ENCODE measurements at regions not wholly inside any gene's neighbourhood (a gene's known extent, or its start where the extent isn't known, plus 50 kb on each side); places are given as distances from the start of the nearest gene placed in this dataset.

DNA sequence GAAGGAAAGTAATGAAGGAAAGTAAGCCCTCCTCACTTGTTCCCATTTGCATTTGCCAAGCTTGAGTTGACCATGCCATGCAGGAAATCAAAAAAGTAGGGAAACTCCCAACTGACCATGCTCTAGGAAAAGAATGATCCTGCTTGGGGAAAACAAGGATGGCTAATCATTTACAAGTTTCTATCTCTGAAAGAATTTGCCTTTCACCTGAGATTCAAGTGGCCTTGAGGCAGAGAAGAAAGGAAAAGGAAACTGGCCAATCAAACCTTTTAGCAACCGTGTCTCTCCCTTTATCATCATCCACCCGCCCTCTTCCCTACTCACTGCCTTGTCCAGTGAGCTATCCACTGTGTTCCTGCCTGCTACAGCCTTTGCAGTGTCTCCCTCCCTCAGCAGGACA lies 757.2 kb upstream of the SOX9 start:
- Histone ChIP-seq H3K27me3 (ENCODE audit: insufficient read depth, low read length) (no peaks in the 10 kb centered on the region), H3K79me2 (ENCODE audit: insufficient read depth, low read length) (no peaks in the 10 kb centered on the region), H3K36me3 (ENCODE audit: insufficient read depth, low read length) (no peaks in the 10 kb centered on the region), H3K4me2 (ENCODE audit: low read length) (no peak overlapping the region), H3F3A (ENCODE audit: insufficient read depth, low read length) (no peaks in the 10 kb centered on the region), H3K9me3 (ENCODE audit: low read length) (no peaks in the 10 kb centered on the region), H3K4me3 (ENCODE audit: low read depth, low read length, poor library complexity, severe bottlenecking) (no peak overlapping the region), H3K9ac (ENCODE audit: low read length) (no peak overlapping the region), H4K20me1 (ENCODE audit: insufficient read depth, low read length) (no peaks in the 10 kb centered on the region), H2AFZ (ENCODE audit: low read length) (no peak overlapping the region), H3K4me1 (ENCODE audit: insufficient read depth, low read length, severe bottlenecking) (no peaks in the 10 kb centered on the region), H3K27ac (ENCODE audit: low read depth, low read length, poor library complexity, severe bottlenecking) (no peak overlapping the region), H3K9me2 (ENCODE audit: low read depth, low read length) (no peaks in the 10 kb centered on the region)
- TF ChIP-seq EZH2 (IDR thresholded peaks at IDR 0.05; ENCODE audit: borderline replicate concordance, low read length) (no peak), CTCF (IDR thresholded peaks at IDR 0.05; ENCODE audit: low read length) (no peak)

DNA sequence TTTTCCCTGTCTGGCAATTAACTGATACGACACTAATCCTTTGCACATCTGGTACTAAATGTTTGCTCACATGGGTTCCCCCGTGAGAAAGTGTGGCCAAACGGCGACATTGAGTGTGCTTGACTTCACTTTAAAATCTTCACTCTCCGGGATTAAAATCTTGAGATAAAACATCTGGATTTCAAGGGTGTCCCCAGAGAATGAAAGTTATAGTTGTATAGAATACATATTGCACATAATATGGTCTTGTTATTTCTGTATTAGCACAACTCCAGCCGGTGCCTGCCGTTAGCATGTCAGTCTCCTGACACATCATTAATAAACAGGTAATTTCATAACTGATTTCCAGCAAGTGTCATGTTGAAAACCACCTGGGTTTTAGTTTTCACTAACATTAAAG lies 749.0 kb upstream of the SOX9 start:
- Histone ChIP-seq H3K9me3 (ENCODE audit: low read length) (no peaks in the 10 kb centered on the region), H3K4me3 (ENCODE audit: low read depth, low read length, poor library complexity, severe bottlenecking) (no peak overlapping the region), H3K9ac (ENCODE audit: low read length) (no peak overlapping the region), H3K36me3 (ENCODE audit: insufficient read depth, low read length) (no peaks in the 10 kb centered on the region), H3K4me1 (ENCODE audit: insufficient read depth, low read length, severe bottlenecking) (no peaks in the 10 kb centered on the region), H4K20me1 (ENCODE audit: insufficient read depth, low read length) (no peaks in the 10 kb centered on the region), H3K4me2 (ENCODE audit: low read length) (no peak overlapping the region), H3K79me2 (ENCODE audit: insufficient read depth, low read length) (no peaks in the 10 kb centered on the region), H3K9me2 (ENCODE audit: low read depth, low read length) (no peaks in the 10 kb centered on the region), H3K27me3 (ENCODE audit: insufficient read depth, low read length) (no peaks in the 10 kb centered on the region), H3F3A (ENCODE audit: insufficient read depth, low read length) (no peaks in the 10 kb centered on the region), H3K27ac (ENCODE audit: low read depth, low read length, poor library complexity, severe bottlenecking) (no peak overlapping the region), H2AFZ (ENCODE audit: low read length) (no peak overlapping the region)
- no peak for TF ChIP-seq EZH2 (IDR thresholded peaks at IDR 0.05; ENCODE audit: borderline replicate concordance, low read length)
- TF ChIP-seq CTCF (IDR thresholded peaks at IDR 0.05; ENCODE audit: low read length): no peak

- no peaks in the 10 kb centered on the region for H3K36me3 ChIP-seq (ENCODE audit: insufficient read depth, low read length)
- no peak overlapping the region for H3K9ac ChIP-seq (ENCODE audit: low read length)
- H3K79me2 ChIP-seq (ENCODE audit: insufficient read depth, low read length): no peaks in the 10 kb centered on the region
- H2AFZ ChIP-seq (ENCODE audit: low read length): no peak overlapping the region
- no peak overlapping the region for H3K4me3 ChIP-seq (ENCODE audit: low read depth, low read length, poor library complexity, severe bottlenecking)
- H3F3A ChIP-seq (ENCODE audit: insufficient read depth, low read length): no peaks in the 10 kb centered on the region
- H3K9me3 ChIP-seq (ENCODE audit: low read length): no peaks in the 10 kb centered on the region
- H3K4me1 ChIP-seq (ENCODE audit: insufficient read depth, low read length, severe bottlenecking): no peaks in the 10 kb centered on the region
- no peak for TF ChIP-seq CTCF (IDR thresholded peaks at IDR 0.05; ENCODE audit: low read length)
- no peak for TF ChIP-seq EZH2 (IDR thresholded peaks at IDR 0.05; ENCODE audit: borderline replicate concordance, low read length)
- no peaks in the 10 kb centered on the region for H3K27me3 ChIP-seq (ENCODE audit: insufficient read depth, low read length)
- H4K20me1 ChIP-seq (ENCODE audit: insufficient read depth, low read length): no peaks in the 10 kb centered on the region
- no peak overlapping the region for H3K27ac ChIP-seq (ENCODE audit: low read depth, low read length, poor library complexity, severe bottlenecking)
- H3K4me2 ChIP-seq (ENCODE audit: low read length): no peak overlapping the region
- H3K9me2 ChIP-seq (ENCODE audit: low read depth, low read length): no peaks in the 10 kb centered on the region
These were observed 744.9 kb upstream of the SOX9 start for GRCh38 chr17:71375948-71376347.

Data from OCI-LY1 (cell line).